Ishikawa (cell line): ENCODE measurements at regions not wholly inside any gene's neighbourhood (a gene's known extent, or its start where the extent isn't known, plus 50 kb on each side); places are given as distances from the start of the nearest gene placed in this dataset.

Experiments used
- CEBPB ChIP-seq: IDR thresholded peaks from 2 replicates; pipeline ENCODE4 v1.6.1; 2012
- EGR1 ChIP-seq: IDR thresholded peaks from 2 replicates; pipeline ENCODE4 v1.6.1; 2012
- EP300 ChIP-seq: IDR thresholded peaks from 2 replicates; pipeline ENCODE4 v1.6.1; 2012; ENCODE audit warnings: borderline replicate concordance
- FOXM1 ChIP-seq: IDR thresholded peaks from 2 replicates; pipeline ENCODE4 v1.6.1; 2012; ENCODE audit warnings: low read depth, borderline replicate concordance
- NFIC ChIP-seq: IDR thresholded peaks from 2 replicates; pipeline ENCODE4 v1.6.1; 2012
- RAD21 ChIP-seq: IDR thresholded peaks from 2 replicates; pipeline ENCODE4 v1.6.1; 2012; ENCODE audit warnings: low read depth
- TAF1 ChIP-seq: IDR thresholded peaks from 2 replicates; pipeline ENCODE4 v1.6.1; 2012; ENCODE audit warnings: low read depth, mild to moderate bottlenecking
- TEAD4 ChIP-seq: IDR thresholded peaks from 2 replicates; pipeline ENCODE4 v1.6.1; 2012
- USF1 ChIP-seq: IDR thresholded peaks from 2 replicates; pipeline ENCODE4 v1.6.1; 2012
- YY1 ChIP-seq: IDR thresholded peaks from 2 replicates; pipeline ENCODE4 v1.6.1; 2012; ENCODE audit warnings: low read depth

DNA sequence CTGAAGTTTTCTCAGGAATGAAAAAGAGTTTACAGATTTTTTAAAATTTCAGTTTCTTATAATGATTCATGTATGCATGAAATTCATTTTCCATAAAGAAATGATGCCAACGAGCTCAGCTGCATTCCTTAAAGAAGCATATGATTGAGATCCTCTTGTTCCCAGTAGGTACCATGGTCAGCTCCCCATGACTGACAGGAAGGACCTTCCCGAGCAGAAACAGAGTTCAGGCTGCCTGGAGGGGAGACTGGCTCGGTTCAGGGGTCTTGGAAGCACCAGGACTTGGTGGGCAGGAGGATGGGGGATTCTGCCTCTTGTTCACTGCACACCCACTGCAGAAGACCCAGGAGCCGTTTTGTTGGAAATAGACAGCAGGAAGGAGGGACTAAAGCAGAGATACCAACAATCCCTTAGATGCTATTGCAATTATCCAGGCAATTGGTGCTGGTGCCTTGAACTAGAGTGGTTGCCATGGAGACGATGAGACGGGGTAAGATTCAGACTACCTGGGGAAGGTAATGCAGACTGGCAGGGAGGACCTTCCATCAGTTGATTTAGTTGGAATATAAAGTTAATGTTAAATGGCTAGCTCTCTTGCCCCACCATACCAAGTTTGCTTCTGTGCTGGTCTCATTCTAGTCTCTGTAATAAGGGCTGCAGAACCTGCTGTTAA, 447.8 kb downstream of the MTRR start:
- TF ChIP-seq FOXM1 (no peak), EGR1 (no peak), USF1 (no peak), CEBPB (no peak), YY1 (no peak), TEAD4 (no peak), EP300 (no peak), RAD21 (no peak), TAF1 (no peak), NFIC (no peak)
